GM19397 (cell line): ENCODE measurements at regions not wholly inside any gene's neighbourhood (a gene's known extent, or its start where the extent isn't known, plus 50 kb on each side); places are given as distances from the start of the nearest gene placed in this dataset.

Experiments
- ATAC-seq: cut with Tn5 transposase; IDR thresholded peaks from one replicate; pipeline ENCODE4 v1.9.1; 2021; ENCODE audit warnings: mild to moderate bottlenecking, moderate library complexity; ENCODE audit not compliant: unreplicated experiment

GRCh38 chr6:22668307-22668706 lies 98.9 kb downstream of the HDGFL1 start:
- ATAC-seq: no peak

GRCh38 chr6:22668717-22669116 lies 99.4 kb downstream of the HDGFL1 start:
- ATAC-seq: no peak

- no peak for ATAC-seq
Measured at GRCh38 chr6:22670605-22671004, 101.2 kb downstream of the HDGFL1 start.

GRCh38 chr6:22673474-22673873 lies 104.1 kb downstream of the HDGFL1 start:
- no peak for ATAC-seq

- ATAC-seq: no peak
Measured at GRCh38 chr6:22680950-22681349, 111.6 kb downstream of the HDGFL1 start.

GRCh38 chr6:22681761-22682160 lies 112.4 kb downstream of the HDGFL1 start:
- no peak for ATAC-seq

GRCh38 chr6:22682979-22683378 lies 113.6 kb downstream of the HDGFL1 start:
- no peak for ATAC-seq

- no peak for ATAC-seq
Measured at GRCh38 chr6:22690446-22690845, 121.1 kb downstream of the HDGFL1 start.

- ATAC-seq: no peak
Measured at GRCh38 chr6:22694092-22694724, 124.8 kb downstream of the HDGFL1 start.

GRCh38 chr6:22696481-22696880 lies 127.1 kb downstream of the HDGFL1 start:
- ATAC-seq: no peak

- ATAC-seq: no peak
Measured at GRCh38 chr6:22697306-22697705, 127.9 kb downstream of the HDGFL1 start.

- no peak for ATAC-seq
Measured at GRCh38 chr6:22699151-22699550, 129.8 kb downstream of the HDGFL1 start.

GRCh38 chr6:22706651-22707050 lies 137.3 kb downstream of the HDGFL1 start:
- no peak for ATAC-seq

GRCh38 chr6:22708469-22708868 lies 139.1 kb downstream of the HDGFL1 start:
- ATAC-seq: no peak

- no peak for ATAC-seq
Measured at GRCh38 chr6:22709803-22710202, 140.4 kb downstream of the HDGFL1 start.

- no peak for ATAC-seq
Measured at GRCh38 chr6:22716721-22717120, 147.4 kb downstream of the HDGFL1 start.

- no peak for ATAC-seq
Measured at GRCh38 chr6:22717915-22718314, 148.5 kb downstream of the HDGFL1 start.

GRCh38 chr6:22722913-22723312 lies 153.5 kb downstream of the HDGFL1 start:
- ATAC-seq: no peak

GRCh38 chr6:22726966-22727365 lies 157.6 kb downstream of the HDGFL1 start:
- ATAC-seq: no peak

GRCh38 chr6:22727710-22728109 lies 158.3 kb downstream of the HDGFL1 start:
- ATAC-seq: no peak

GRCh38 chr6:22732176-22732970 lies 163.0 kb downstream of the HDGFL1 start:
- no peak for ATAC-seq

GRCh38 chr6:22736740-22737139 lies 167.4 kb downstream of the HDGFL1 start:
- no peak for ATAC-seq

- ATAC-seq: no peak
Measured at GRCh38 chr6:22737331-22737730, 168.0 kb downstream of the HDGFL1 start.
